ENCODE measurements at regions not wholly inside any gene's neighbourhood (a gene's known extent, or its start where the extent isn't known, plus 50 kb on each side); places are given as distances from the start of the nearest gene placed in this dataset.
"Not testable (repeated sequence)": the region's sequence is repeated elsewhere in the genome, so short reads cannot be mapped to it uniquely, and the experiment has no call there.

DNA sequence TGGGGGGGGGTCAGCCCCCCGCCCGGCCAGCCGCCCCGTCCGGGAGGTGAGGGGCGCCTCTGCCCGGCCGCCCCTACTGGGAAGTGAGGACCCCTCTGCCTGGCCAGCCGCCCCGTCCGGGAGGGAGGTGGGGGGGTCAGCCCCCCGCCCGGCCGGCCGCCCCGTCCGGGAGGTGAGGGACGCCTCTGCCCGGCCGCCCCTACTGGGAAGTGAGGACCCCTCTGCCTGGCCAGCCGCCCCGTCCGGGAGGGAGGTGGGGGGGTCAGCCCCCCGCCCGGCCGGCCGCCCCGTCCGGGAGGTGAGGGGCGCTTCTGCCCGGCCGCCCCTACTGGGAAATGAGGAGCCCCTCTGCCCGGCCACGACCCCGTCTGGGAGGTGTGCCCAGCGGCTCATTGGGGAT is 210.7 kb upstream of the RPL34 start:
- not testable (repeated sequence) for TF ChIP-seq EZH2 (IDR thresholded peaks at IDR 0.05; ENCODE audit: insufficient read depth, poor library complexity, severe bottlenecking); EZH2phosphoT487 (IDR thresholded peaks at IDR 0.05; ENCODE audit: insufficient read depth, low read depth)
